Glutamatergic neuron (in vitro differentiated cells): ENCODE measurements at regions not wholly inside any gene's neighbourhood (a gene's known extent, or its start where the extent isn't known, plus 50 kb on each side); places are given as distances from the start of the nearest gene placed in this dataset.

Source experiments
- DNase-seq: peaks from one replicate; pipeline ENCODE4 v3.0.0; 2022
- H3K27ac Mint-ChIP-seq: one replicate; pipeline ENCODE4 v1.8.0; 2020; ENCODE audit warnings: mild to moderate bottlenecking, mixed read lengths, inconsistent platforms; ENCODE audit not compliant: unreplicated experiment
- H3K27me3 Mint-ChIP-seq: one replicate; pipeline ENCODE4 v1.8.0; 2020; ENCODE audit warnings: mild to moderate bottlenecking, moderate library complexity, mixed read lengths, inconsistent platforms; ENCODE audit not compliant: unreplicated experiment
- H3K36me3 Mint-ChIP-seq: one replicate; pipeline ENCODE4 v1.8.0; 2020; ENCODE audit warnings: mild to moderate bottlenecking, mixed read lengths, inconsistent platforms; ENCODE audit not compliant: unreplicated experiment
- H3K4me1 Mint-ChIP-seq: one replicate; pipeline ENCODE4 v1.8.0; 2020; ENCODE audit warnings: mild to moderate bottlenecking, low read depth, mixed read lengths, inconsistent platforms; ENCODE audit not compliant: unreplicated experiment
- H3K4me3 Mint-ChIP-seq: one replicate; pipeline ENCODE4 v1.8.0; 2020; ENCODE audit warnings: mild to moderate bottlenecking, mixed read lengths, inconsistent platforms; ENCODE audit not compliant: unreplicated experiment
- H3K9me3 Mint-ChIP-seq: one replicate; pipeline ENCODE4 v1.8.0; 2020; ENCODE audit warnings: mild to moderate bottlenecking, moderate library complexity, mixed read lengths, inconsistent platforms; ENCODE audit not compliant: unreplicated experiment
- CTCF ChIP-seq: fragments of 200-600 bp; sonication (generic); IDR thresholded peaks from one replicate; pipeline ENCODE4 v1.5.0; 2021; ENCODE audit not compliant: partially characterized antibody, unreplicated experiment

- Mint-ChIP-seq H3K4me3 (no peak overlapping the region), H3K27ac (no peak overlapping the region), H3K4me1 (peaks cover 6% of the 10 kb centered on the region), H3K27me3 (peaks cover 7% of the 10 kb centered on the region), H3K36me3 (no peaks in the 10 kb centered on the region), H3K9me3 (peaks cover 7% of the 10 kb centered on the region)
- no peak for TF ChIP-seq CTCF
- DNase-seq: no peak
Measured at GRCh38 chr10:47248386-47249090, 51.5 kb upstream of the GDF10 start.

GRCh38 chr10:47249881-47250280 lies 50.1 kb upstream of the GDF10 start:
- Mint-ChIP-seq H3K4me1 (peaks cover 6% of the 10 kb centered on the region), H3K9me3 (peaks cover 11% of the 10 kb centered on the region), H3K4me3 (no peak overlapping the region), H3K27me3 (peaks cover 9% of the 10 kb centered on the region), H3K27ac (no peak overlapping the region), H3K36me3 (no peaks in the 10 kb centered on the region)
- DNase-seq: no peak
- no peak for TF ChIP-seq CTCF
